Right ventricle myocardium superior (tissue), 1 donor: ENCODE measurements at regions not wholly inside any gene's neighbourhood (a gene's known extent, or its start where the extent isn't known, plus 50 kb on each side); places are given as distances from the start of the nearest gene placed in this dataset.
A peak's percentile ranks its signal among the peaks of the same experiment; 100 is the strongest.

ENCODE experiments used
- ATAC-seq: fragments of 200-7000 bp; cut with Tn5 transposase; one replicate; pipeline ENCODE4 v1.9.1; 2020; ENCODE audit warnings: mild to moderate bottlenecking; ENCODE audit not compliant: poor library complexity
- DNase-seq: peaks from one replicate; pipeline ENCODE4 v3.0.0-alpha.2; 2020
- intact Hi-C: fragments of 100-400 bp; cut with DNase I; formaldehyde crosslinking; loops from one replicate; pipeline ENCODE4 v1.11.2; 2022
- donor health status: DM: no; HTN: yes; CAD: no; lungs with severe emphysema.

- ATAC-seq (no peak), DNase-seq (no peak)
- intact Hi-C loops: no loop called here
Measured at GRCh38 chr3:39000008-39000450, 51.7 kb downstream of the SCN11A start.

DNA sequence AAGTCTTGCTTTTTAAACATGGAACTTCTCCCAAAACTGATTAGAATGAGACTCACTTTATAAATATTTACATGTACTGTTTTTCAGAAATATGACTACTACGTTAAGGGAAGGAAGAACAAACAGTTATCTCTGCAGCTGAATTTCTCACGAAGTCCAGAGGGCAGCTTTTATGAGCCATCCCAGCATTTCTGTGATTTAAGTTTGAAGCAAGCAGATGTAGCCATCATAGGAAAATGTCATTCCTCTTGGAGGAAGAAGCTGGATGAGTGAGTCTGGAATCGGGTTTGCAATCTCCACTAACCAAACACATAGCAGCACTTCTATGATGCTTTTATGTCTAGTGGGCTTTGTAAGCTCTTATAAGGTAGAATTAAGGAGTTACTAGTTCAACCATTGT is 53.7 kb downstream of the SCN11A start:
- intact Hi-C loops: no loop called here
- ATAC-seq (no peak), DNase-seq (no peak)

GRCh38 chr3:38996193-38996592 is 55.6 kb downstream of the SCN11A start:
- no peak for DNase-seq
- intact Hi-C loops: no loop called here
- no peak for ATAC-seq

- intact Hi-C loops: no loop called here
- ATAC-seq (no peak), DNase-seq (no peak)
Measured at GRCh38 chr3:38994251-38994650, 57.5 kb downstream of the SCN11A start.

- intact Hi-C loops: no loop called here
- ATAC-seq: no peak
- no peak for DNase-seq
Measured at GRCh38 chr3:38992117-38992760, 59.5 kb downstream of the SCN11A start.

- no peak for DNase-seq
- intact Hi-C loops: no loop called here
- no peak for ATAC-seq
Measured at GRCh38 chr3:38990621-38991020, 61.1 kb downstream of the SCN11A start.

GRCh38 chr3:38989917-38990510 is 61.7 kb downstream of the SCN11A start:
- ATAC-seq (no peak), DNase-seq (no peak)
- intact Hi-C loops: no loop called here

GRCh38 chr3:38988955-38989354 is 62.8 kb downstream of the SCN11A start:
- intact Hi-C loops: no loop called here
- ATAC-seq (no peak), DNase-seq (no peak)

- no peak for DNase-seq
- ATAC-seq: no peak
- intact Hi-C loops: no loop called here
Measured at GRCh38 chr3:38987456-38987855, 64.3 kb downstream of the SCN11A start.

DNA sequence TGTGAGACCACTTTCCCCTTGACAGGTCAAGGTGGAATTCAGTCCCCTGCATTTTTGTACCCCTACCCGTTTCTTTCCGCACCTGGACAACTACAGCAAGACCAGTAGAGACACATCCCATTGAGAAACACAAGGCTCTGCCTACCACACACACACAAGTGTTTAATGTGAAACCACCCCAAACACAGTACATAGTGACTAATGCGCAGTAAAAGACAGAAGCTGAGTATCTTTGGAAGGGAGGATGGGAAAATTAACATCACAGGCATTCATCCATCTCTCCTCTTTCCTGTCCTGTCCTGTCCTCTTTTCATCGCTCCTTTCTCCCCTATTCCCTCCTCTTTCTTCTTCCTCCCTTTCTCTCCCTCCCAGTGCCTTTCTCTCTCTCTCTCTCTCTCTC is 64.8 kb downstream of the SCN11A start:
- DNase-seq: no peak
- intact Hi-C loops: no loop called here
- ATAC-seq: no peak

DNA sequence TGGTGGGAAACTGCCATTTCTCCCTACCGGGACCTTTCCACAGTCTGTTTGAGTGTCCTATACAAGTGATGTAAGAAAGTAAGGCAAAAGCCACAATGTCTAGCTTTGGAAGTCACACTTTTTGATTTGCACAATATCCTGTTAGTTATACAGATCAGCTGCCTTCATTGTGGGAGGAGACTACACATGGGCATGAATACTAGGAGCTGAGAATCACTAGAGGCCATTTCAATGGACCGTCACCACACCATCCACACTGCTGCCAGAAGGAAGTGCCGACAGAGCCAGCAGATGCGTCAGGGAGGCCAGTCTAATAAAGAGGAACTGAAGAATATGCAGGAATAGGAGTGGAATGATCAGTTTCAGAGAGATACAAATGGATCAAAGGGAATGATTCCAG is 65.8 kb downstream of the SCN11A start:
- DNase-seq: no peak
- ATAC-seq: no peak
- intact Hi-C loops: no loop called here

GRCh38 chr3:38985581-38985980 is 66.2 kb downstream of the SCN11A start:
- DNase-seq: no peak
- intact Hi-C loops: no loop called here
- ATAC-seq: no peak

DNA sequence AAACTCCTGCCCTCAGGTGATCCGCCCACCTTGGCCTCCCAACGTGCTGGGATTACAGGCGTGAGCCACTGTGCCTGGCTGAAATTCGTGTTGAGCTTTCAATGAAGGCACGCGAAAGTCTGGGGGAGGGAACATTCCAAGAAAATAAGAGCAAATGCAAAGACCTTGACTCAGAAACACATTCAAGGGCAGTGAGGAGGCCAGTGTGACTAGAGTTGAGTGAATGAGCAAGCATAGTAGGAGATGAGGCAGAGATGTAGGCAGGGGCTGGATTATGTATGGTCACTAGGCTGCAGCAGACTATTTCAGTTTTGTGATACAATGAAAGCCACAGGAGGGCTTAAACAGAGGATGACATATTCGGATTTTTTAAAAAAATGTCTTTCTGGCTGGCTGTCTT is 67.0 kb downstream of the SCN11A start:
- intact Hi-C loops: no loop called here
- no peak for DNase-seq
- ATAC-seq: no peak

GRCh38 chr3:38984110-38984509 is 67.6 kb downstream of the SCN11A start:
- intact Hi-C loops: no loop called here
- DNase-seq (no peak), ATAC-seq (no peak)

GRCh38 chr3:38980938-38981337 is 70.8 kb downstream of the SCN11A start:
- DNase-seq (no peak), ATAC-seq (no peak)
- intact Hi-C loops: no loop called here

GRCh38 chr3:38978729-38979128 is 73.0 kb downstream of the SCN11A start:
- intact Hi-C loops: no loop called here
- DNase-seq (no peak), ATAC-seq (no peak)

- intact Hi-C loops: no loop called here
- DNase-seq (no peak), ATAC-seq (no peak)
Measured at GRCh38 chr3:38970851-38971638, 80.7 kb downstream of the SCN11A start.

DNA sequence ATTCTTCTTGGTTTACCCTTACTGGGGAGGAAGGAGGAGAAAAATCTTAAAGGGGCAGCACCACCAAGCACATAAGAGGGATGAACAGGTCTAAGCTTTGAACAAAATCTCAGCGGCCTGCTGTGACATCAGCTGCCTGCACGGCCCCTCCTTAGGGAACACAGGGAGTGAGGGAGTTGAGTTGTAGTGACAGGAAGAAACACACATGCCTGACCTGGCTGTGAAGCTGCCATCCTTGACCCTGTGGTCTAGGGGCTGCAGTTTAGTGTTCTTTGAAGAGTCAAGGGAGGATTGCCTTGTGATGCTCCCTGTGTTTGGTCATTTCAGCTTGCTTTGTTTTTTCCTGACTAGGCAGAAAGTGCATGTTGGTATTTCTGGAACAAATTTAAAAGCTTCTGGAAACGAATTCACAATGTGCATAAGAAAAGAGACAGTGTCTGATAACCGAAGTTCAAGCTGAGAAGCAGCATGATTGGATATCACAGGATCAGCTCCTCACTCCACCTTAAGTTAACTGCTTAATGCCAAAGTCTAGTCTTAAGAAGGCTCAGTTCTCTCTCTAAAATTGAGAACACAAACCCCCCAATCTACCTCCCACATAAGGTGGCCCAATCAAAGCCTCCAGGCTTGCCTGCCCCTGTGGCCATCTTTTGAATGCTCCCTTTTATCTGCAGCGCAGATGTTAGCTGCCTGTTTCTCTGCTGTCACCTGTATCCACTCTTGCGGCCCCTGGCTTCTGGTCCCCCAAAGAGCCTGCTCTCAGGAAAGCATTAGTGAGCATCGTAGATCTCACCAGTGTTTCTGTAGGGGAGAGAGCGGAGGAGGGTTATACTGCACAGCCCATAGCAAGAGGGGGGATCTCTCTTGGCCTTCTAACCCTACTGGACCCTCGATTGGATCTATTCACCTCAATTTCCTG is 82.2 kb downstream of the SCN11A start:
- intact Hi-C loops: no loop called here
- no peak for DNase-seq

DNA sequence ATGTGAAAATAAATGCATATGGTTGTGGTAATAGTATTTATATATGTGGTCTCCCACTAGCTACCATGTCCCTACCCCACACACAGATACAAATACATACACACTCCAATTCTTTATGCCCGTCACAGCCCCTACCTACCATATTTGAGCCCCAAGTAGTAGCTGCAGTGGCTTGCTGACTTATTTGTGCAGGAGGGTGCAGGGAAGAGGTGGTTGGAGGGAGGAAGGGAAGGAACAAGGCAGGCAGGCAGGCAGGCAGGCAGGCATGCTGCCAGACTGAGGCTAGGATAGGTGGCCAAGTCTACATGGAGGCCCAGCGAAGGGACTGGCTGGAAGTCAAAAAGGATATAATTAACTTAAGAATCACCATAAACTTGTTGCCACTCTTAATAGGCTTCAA is 82.9 kb downstream of the SCN11A start:
- peak; percentile 29 for ATAC-seq
- DNase-seq: no peak
- intact Hi-C loops: no loop called here

More for the DNA sequence above, 82.2 kb downstream of the SCN11A start:
- ATAC-seq: no peak
